Transverse colon (tissue), 3 donors: ENCODE measurements at regions not wholly inside any gene's neighbourhood (a gene's known extent, or its start where the extent isn't known, plus 50 kb on each side); places are given as distances from the start of the nearest gene placed in this dataset.
"Not testable (repeated sequence)": the region's sequence is repeated elsewhere in the genome, so short reads cannot be mapped to it uniquely, and the experiment has no call there.

Source experiments
- CTCF ChIP-seq, 5 experiments: fragments of 200-600 bp in 3 of 5; fragments of 450-650 bp in 2 of 5; sonication (generic) in 3 of 5; IDR thresholded peaks; 1 replicate in 2 of 5; 2 replicates in 3 of 5; pipeline ENCODE4 v1.5.1; 2016 to 2017; ENCODE audit warnings: antibody characterized with exemption in 5 of 5, inconsistent platforms in 3 of 5, mild to moderate bottlenecking in 2 of 5, moderate library complexity in 1 of 5
- POLR2A ChIP-seq: fragments of 450-650 bp; IDR thresholded peaks from one replicate; pipeline ENCODE4 v1.6.1; 2016; ENCODE audit warnings: antibody characterized with exemption, mild to moderate bottlenecking, moderate library complexity

- not testable (repeated sequence) for TF ChIP-seq POLR2A; CTCF (IDR thresholded peaks at IDR 0.05)
Measured at GRCh38 chr13:39932514-39932913, 277.1 kb downstream of the COG6 start.
